HG03432 (cell line): ENCODE measurements at regions not wholly inside any gene's neighbourhood (a gene's known extent, or its start where the extent isn't known, plus 50 kb on each side); places are given as distances from the start of the nearest gene placed in this dataset.
A peak's percentile ranks its signal among the peaks of the same experiment; 100 is the strongest.
"Not testable (repeated sequence)": the region's sequence is repeated elsewhere in the genome, so short reads cannot be mapped to it uniquely, and the experiment has no call there.

Experiments
- ATAC-seq: cut with Tn5 transposase; IDR thresholded peaks from one replicate; pipeline ENCODE4 v1.9.1; 2021; ENCODE audit warnings: mild to moderate bottlenecking, moderate library complexity; ENCODE audit not compliant: unreplicated experiment

DNA sequence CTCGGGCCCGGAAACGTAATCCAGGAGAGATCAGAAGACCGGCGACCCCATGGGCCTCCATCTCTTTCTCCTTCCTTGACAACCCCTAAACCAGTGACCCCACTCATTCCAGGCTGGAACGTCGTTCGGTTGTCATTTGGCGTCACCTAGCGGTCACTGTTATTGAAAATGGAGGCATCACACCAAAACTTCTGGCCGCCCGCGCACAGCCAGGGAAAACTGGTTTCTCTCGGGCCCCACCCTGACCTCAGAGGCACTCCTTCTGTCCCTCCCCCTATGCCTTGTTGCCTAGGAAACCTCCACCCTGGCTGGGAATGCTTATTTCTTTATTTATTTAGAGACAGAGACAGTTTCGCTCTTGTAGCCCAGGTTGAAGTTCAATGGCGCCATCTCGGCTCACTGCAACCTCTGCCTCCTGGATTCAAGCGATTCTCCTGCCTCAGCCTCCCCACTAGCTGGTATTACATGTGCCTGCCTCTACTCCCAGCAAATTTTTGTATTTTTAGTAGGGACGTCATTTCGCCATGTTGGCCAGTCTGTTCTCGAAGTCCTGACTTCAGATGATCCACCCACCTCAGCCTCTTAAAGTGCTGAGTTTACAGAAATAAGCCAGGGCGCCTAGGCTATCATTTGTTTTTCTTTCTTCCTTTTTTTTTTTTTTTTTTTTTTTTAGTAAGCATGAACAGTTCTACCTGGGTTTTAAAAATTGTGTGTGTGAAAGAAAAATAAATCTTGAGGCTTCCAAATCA is 2144.1 kb upstream of the TPTE start:
- ATAC-seq, result peak; percentile 74

- peak; percentile 64 for ATAC-seq
These were observed 2140.8 kb upstream of the TPTE start for GRCh38 chr21:8380419-8381079.

DNA sequence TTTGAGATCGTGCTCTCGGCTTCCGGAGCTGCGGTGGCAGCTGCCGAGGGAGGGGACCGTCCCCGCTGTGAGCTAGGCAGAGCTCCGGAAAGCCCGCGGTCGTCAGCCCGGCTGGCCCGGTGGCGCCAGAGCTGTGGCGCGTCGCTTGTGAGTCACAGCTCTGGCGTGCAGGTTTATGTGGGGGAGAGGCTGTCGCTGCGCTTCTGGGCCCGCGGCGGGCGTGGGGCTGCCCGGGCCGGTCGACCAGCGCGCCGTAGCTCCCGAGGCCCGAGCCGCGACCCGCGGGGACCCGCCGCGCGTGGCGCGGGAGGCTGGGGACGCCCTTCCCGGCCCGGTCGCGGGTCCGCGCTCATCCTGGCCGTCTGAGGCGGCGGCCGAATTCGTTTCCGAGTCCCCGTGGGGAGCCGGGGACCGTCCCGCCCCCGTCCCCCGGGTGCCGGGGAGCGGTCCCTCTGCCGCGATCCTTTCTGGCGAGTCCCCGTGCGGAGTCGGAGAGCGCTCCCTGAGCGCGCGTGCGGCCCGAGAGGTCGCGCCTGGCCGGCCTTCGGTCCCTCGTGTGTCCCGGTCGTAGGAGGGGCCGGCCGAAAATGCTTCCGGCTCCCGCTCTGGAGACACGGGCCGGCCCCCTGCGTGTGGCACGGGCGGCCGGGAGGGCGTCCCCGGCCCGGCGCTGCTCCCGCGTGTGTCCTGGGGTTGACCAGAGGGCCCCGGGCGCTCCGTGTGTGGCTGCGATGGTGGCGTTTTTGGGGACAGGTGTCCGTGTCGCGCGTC is 2133.0 kb upstream of the TPTE start:
- ATAC-seq, result not testable (repeated sequence)

DNA sequence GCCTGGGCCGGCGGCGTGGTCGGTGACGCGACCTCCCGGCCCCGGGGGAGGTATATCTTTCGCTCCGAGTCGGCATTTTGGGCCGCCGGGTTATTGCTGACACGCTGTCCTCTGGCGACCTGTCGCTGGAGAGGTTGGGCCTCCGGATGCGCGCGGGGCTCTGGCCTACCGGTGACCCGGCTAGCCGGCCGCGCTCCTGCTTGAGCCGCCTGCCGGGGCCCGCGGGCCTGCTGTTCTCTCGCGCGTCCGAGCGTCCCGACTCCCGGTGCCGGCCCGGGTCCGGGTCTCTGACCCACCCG is 2132.5 kb upstream of the TPTE start:
- not testable (repeated sequence) for ATAC-seq

- not testable (repeated sequence) for ATAC-seq
These were observed 2130.7 kb upstream of the TPTE start for GRCh38 chr21:8390550-8391171.

- ATAC-seq, result not testable (repeated sequence)
These were observed 2127.0 kb upstream of the TPTE start for GRCh38 chr21:8394380-8394779.

- ATAC-seq, result not testable (repeated sequence)
These were observed 2125.4 kb upstream of the TPTE start for GRCh38 chr21:8395992-8396391.

- not testable (repeated sequence) for ATAC-seq
These were observed 2122.4 kb upstream of the TPTE start for GRCh38 chr21:8398870-8399437.

GRCh38 chr21:8399866-8400265 is 2121.5 kb upstream of the TPTE start:
- ATAC-seq, result peak; percentile 39

DNA sequence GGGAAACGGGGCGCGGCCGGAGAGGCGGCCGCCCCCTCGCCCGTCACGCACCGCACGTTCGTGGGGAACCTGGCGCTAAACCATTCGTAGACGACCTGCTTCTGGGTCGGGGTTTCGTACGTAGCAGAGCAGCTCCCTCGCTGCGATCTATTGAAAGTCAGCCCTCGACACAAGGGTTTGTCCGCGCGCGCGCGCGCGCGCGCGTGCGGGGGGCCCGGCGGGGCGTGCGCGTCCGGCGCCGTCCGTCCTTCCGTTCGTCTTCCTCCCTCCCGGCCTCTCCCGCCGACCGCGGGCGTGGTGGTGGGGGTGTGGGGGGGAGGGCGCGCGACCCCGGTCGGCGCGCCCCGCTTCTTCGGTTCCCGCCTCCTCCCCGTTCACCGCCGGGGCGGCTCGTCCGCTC is 2119.6 kb upstream of the TPTE start:
- not testable (repeated sequence) for ATAC-seq

DNA sequence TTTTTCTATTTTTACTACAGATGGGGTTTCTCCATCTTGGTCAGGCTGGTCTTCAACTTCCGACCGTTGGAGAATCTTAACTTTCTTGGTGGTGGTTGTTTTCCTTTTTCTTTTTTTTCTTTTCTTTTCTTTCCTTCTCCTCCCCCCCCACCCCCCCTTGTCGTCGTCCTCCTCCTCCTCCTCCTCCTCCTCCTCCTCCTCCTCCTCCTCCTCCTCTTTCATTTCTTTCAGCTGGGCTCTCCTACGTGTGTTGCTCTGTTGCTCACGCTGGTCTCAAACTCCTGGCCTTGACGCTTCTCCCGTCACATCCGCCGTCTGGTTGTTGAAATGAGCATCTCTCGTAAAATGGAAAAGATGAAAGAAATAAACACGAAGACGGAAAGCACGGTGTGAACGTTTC is 2115.1 kb upstream of the TPTE start:
- not testable (repeated sequence) for ATAC-seq

DNA sequence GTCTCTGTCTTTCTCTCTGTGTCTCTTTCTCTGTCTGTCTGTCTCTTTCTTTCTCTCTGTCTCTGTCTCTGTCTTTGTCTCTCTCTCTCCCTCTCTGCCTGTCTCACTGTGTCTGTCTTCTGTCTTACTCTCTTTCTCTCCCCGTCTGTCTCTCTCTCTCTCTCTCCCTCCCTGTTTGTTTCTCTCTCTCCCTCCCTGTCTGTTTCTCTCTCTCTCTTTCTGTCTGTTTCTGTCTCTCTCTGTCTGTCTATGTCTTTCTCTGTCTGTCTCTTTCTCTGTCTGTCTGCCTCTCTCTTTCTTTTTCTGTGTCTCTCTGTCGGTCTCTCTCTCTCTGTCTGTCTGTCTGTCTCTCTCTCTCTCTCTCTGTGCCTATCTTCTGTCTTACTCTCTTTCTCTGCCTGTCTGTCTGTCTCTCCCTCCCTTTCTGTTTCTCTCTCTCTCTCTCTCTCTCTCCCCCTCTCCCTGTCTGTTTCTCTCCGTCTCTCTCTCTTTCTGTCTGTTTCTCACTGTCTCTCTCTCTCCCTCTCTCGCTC is 2110.2 kb upstream of the TPTE start:
- ATAC-seq, result not testable (repeated sequence)

- peak; percentile 82 for ATAC-seq
These were observed 2101.3 kb upstream of the TPTE start for GRCh38 chr21:8419925-8420560.

DNA sequence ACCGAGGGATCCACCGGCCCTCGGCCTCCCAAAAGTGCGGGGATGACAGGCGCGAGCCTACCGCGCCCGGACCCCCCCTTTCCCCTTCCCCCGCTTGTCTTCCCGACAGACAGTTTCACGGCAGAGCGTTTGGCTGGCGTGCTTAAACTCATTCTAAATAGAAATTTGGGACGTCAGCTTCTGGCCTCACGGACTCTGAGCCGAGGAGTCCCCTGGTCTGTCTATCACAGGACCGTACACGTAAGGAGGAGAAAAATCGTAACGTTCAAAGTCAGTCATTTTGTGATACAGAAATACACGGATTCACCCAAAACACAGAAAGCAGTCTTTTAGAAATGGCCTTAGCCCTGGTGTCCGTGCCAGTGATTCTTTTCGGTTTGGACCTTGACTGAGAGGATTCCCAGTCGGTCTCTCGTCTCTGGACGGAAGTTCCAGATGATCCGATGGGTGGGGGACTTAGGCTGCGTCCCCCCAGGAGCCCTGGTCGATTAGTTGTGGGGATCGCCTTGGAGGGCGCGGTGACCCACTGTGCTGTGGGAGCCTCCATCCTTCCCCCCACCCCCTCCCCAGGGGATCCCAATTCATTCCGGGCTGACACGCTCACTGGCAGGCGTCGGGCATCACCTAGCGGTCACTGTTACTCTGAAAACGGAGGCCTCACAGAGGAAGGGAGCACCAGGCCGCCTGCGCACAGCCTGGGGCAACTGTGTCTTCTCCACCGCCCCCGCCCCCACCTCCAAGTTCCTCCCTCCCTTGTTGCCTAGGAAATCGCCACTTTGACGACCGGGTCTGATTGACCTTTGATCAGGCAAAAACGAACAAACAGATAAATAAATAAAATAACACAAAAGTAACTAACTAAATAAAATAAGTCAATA is 2093.4 kb upstream of the TPTE start:
- peak; percentile 37 for ATAC-seq

DNA sequence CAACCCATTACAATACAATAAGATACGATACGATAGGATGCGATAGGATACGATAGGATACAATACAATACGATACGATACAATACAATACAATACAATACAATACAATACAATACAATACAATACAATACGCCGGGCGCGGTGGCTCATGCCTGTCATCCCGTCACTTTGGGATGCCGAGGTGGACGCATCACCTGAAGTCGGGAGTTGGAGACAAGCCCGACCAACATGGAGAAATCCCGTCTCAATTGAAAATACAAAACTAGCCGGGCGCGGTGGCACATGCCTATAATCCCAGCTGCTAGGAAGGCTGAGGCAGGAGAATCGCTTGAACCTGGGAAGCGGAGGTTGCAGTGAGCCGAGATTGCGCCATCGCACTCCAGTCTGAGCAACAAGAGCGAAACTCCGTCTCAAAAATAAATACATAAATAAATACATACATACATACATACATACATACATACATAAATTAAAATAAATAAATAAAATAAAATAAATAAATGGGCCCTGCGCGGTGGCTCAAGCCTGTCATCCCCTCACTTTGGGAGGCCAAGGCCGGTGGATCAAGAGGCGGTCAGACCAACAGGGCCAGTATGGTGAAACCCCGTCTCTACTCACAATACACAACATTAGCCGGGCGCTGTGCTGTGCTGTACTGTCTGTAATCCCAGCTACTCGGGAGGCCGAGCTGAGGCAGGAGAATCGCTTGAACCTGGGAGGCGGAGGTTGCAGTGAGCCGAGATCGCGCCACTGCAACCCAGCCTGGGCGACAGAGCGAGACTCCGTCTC is 2092.5 kb upstream of the TPTE start:
- peak; percentile 78 for ATAC-seq

- ATAC-seq, result not testable (repeated sequence)
These were observed 2086.7 kb upstream of the TPTE start for GRCh38 chr21:8434710-8435109.

DNA sequence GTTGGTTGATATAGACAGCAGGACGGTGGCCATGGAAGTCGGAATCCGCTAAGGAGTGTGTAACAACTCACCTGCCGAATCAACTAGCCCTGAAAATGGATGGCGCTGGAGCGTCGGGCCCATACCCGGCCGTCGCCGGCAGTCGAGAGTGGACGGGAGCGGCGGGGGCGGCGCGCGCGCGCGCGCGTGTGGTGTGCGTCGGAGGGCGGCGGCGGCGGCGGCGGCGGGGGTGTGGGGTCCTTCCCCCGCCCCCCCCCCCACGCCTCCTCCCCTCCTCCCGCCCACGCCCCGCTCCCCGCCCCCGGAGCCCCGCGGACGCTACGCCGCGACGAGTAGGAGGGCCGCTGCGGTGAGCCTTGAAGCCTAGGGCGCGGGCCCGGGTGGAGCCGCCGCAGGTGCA is 2078.3 kb upstream of the TPTE start:
- ATAC-seq, result not testable (repeated sequence)

- ATAC-seq, result not testable (repeated sequence)
These were observed 2071.6 kb upstream of the TPTE start for GRCh38 chr21:8449807-8450206.
